CD4-positive, alpha-beta T cell treated with Interleukin-4 for 1 hour (primary cell): ENCODE measurements at regions not wholly inside any gene's neighbourhood (a gene's known extent, or its start where the extent isn't known, plus 50 kb on each side); places are given as distances from the start of the nearest gene placed in this dataset.

Experiments used
- DNase-seq, 2 donors: peaks; one replicate each; pipeline ENCODE4 v3.0.0-alpha.2; 2020 to 2022

GRCh38 chr2:22882011-22882410 lies 503.0 kb upstream of the KLHL29 start:
- DNase-seq: no peak

DNA sequence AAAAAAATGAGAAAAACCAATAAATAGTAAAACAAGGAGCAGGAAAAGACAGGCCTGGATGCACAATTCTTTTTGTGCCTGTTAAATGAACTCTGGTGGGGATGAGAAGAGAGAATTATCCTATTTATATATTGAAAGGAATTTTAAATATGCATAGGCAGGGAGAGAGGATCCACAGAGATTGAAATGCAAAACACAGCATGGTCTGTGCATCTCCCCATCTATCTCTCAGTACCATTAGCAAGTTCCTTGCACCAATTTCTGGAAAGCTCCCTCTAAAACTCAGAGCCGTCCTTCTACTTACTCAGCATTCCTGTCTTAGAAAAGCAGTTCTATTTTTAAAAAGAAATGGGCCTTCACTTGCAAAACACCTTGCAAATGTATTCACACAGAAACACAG lies 502.3 kb upstream of the KLHL29 start:
- no peak for DNase-seq

- DNase-seq: no peak
Measured at GRCh38 chr2:22883054-22883453, 501.9 kb upstream of the KLHL29 start.

- DNase-seq: no peak
Measured at GRCh38 chr2:22885245-22885644, 499.7 kb upstream of the KLHL29 start.

DNA sequence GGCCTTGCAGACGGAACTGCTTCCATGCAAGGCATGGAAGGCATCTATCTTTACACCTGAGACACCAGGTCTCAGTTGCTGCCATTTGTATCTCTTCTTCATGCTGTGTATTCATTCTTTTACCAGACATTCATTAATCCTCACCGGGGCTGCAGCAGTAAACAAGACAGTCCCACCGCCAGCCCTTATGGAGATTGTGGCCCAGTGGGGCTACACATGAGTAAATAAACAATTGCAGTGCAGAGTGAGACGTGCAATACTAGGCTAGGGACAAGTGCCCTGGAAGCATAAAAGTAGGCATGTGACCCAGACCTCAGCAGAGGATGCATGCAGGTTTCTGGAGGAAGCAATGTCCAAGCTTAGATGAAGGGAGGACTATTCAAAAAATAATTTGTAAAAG lies 497.6 kb upstream of the KLHL29 start:
- no peak for DNase-seq

- no peak for DNase-seq
Measured at GRCh38 chr2:22887845-22888244, 497.1 kb upstream of the KLHL29 start.

- DNase-seq: no peak
Measured at GRCh38 chr2:22890132-22890531, 494.8 kb upstream of the KLHL29 start.

DNA sequence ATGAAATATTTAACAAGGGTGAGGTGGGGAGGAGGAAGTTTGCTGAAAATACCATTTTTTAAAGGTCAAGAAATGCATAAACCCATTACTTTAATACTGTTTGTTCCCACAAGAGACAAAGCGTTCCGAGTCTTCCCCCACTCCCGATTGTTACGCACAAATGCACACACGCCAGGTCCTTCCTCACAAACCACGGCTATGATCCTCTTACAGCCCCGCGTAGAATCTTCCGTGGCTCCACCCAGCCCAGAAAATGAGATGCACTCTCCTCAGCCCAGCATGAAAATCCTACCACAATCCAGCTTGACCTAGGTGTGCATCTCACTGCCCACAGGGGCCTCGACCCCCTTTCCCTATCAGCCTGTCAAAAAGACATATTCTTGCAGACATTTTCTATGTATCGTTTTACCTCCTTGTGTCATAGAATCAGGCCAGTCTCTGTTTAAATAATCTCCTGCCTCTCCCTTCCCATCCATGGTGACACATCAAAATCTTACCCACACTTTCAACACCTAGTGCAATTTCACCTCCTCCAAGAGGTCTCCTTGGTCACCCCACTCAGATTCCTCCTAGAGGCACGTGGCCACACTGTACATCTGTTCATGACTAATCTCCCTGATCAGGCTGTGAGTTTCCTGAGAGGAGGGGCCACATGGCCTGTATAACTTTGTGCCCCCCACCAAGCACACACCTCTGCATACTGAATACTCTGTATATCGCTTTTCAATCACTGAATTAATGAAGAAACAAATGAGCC lies 491.0 kb upstream of the KLHL29 start:
- DNase-seq: no peak

- no peak for DNase-seq
Measured at GRCh38 chr2:22894761-22895160, 490.2 kb upstream of the KLHL29 start.

- DNase-seq: no peak
Measured at GRCh38 chr2:22897428-22897827, 487.6 kb upstream of the KLHL29 start.

DNA sequence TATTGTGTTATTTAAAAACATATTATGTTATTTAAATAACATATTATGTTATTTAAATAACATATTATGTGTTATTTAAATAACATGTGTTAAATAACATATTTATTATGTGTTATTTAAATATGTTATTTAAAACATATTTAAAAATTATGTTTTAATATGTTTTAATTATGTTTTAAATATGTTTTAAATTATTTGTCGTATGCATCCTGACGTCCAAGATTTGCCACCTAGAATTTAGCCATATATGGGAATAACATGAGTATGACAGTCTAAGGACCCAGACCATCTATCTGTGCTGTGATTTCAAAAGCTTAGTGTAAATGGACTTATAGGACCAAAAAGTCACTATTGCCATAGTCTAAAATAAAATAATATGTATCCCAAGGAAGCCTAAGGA lies 484.3 kb upstream of the KLHL29 start:
- DNase-seq: no peak

DNA sequence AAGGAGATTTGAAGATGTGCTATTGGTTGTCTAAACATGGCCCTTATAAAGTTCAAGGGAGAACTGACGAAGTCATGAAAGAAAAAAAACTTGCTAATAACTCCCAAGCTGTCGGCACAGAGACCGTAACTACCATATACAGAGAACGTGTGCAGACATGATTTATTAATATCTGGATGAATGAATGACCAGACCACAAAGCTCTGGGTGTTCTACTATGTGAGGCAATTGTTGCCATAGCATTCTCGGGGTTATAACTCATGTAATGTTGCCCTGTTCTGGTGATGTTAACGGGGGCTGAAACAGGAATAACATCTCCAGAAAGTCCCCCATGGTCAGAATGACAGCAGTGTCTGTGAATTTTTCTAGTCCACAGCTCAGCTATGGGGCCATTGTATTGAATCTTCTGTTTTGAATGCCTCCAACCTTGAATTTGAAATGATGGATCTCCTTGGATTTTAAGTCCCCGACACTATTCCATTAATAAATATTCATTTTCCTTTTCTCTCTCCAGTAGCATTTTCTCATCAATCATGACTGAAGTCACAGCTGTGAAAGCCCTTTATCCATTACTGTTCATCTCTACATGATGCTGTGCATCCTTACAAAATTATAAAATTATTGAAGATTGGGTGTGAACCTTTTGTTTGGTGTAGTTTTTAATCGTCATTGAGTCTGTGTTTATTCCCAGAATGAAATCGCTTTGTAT lies 483.4 kb upstream of the KLHL29 start:
- DNase-seq: no peak

- no peak for DNase-seq
Measured at GRCh38 chr2:22902180-22902550, 482.8 kb upstream of the KLHL29 start.

- no peak for DNase-seq
Measured at GRCh38 chr2:22902662-22903165, 482.3 kb upstream of the KLHL29 start.

GRCh38 chr2:22903616-22904015 lies 481.4 kb upstream of the KLHL29 start:
- DNase-seq: no peak

DNA sequence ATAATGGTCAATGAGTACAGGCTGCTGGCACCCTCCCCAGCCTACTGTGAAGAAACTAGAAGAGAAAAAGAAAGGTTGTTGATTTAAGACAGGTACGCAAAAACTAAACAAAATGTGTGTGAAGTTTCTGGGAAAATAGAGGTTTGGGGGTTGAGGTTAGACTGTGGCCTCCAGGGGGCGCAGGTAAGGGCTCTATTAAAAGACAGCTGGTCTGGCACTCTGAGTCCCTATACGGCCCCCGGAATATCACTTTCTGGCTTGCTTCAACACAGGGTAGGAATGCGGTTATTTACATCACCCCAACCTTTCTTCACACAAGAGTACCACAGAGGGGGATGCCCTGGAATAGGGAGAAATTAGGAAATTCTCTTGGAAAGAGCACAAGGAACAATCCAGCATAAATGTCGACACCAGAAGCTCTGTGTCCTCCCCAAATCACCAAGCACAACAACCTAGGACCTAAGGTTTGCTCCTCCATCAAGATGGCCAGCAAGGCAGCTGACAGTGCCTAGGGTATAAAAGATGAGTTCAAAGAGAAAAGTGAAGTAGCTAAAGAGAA lies 480.8 kb upstream of the KLHL29 start:
- DNase-seq: no peak

DNA sequence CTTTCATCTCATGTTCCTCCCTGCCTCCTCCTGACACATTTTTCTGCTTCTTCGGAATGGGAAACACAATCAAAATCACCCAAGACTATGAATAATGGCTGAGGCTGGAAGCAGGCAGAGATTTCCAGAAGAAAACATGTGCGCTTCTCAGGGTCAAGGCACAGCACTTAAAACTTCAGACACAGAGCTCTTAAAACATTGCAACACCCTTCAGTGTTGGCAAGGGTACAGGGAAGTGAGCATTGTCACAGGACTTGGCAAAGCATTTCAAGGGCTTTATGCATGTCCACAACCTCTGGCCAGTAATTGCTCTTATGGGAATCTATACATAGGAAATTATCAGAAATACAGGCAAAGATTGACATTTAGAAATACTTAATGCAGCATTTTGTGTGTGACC lies 477.6 kb upstream of the KLHL29 start:
- no peak for DNase-seq

DNA sequence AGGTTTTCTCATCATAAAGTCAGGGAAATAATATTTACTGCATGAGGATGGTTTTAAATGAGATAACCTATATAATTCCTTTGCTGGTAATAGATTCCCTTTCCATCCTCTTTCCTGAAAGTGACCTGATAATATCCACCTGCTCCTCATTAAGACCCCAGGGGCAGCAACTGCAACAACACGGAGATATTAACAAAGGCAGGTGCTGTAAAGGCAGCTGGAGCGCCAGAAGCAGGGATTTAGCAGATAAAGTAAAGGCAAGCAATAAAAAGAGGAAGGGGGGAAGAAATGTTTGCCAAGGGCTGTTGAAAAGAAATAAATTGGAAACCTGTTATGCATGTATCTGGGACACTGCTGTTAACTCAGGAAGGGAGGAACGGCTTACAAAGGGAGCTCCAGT lies 472.6 kb upstream of the KLHL29 start:
- no peak for DNase-seq

- DNase-seq: no peak
Measured at GRCh38 chr2:22929998-22930397, 455.0 kb upstream of the KLHL29 start.

- no peak for DNase-seq
Measured at GRCh38 chr2:22930781-22931180, 454.2 kb upstream of the KLHL29 start.

- no peak for DNase-seq
Measured at GRCh38 chr2:22932288-22932687, 452.7 kb upstream of the KLHL29 start.

DNA sequence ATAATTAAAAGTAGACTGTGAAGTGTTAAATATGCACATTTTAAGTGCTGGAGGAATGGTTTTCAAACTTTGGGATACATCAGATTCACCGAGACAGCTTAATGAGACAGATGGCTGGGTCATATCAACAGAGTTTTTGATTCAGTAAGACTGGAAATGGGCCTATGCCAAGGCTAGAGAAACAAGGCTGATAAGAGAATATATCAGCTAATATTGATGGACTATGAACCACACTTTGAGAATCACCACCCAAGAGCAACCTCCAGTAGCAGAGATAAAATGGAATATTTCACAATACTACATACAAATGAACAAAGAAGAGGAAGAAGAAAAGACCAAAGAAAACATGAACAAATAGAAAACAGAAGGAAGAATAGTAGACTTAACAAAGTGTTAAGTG lies 450.2 kb upstream of the KLHL29 start:
- no peak for DNase-seq

DNA sequence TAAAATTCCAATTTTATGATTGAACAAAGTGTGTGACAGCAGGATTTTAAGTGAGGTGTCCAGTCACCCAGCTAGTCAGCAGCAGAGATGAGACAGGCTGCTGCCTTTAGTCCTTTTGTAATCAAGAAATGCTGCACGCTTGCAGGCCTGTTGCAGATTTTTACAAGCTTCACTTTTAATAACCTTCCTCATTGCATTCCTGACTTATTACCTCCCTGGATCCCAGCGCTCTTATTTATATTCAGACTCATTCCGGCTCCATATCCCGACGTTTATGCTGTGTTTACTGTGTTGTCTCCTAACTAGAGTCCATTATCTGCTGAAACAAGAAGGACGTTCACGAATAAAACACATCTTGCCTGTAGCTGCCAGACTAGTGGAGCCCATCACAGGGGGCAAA lies 442.5 kb upstream of the KLHL29 start:
- DNase-seq: no peak

GRCh38 chr2:22944143-22944542 lies 440.8 kb upstream of the KLHL29 start:
- DNase-seq: no peak
